K562 (cell line): ENCODE measurements at regions not wholly inside any gene's neighbourhood (a gene's known extent, or its start where the extent isn't known, plus 50 kb on each side); places are given as distances from the start of the nearest gene placed in this dataset.

ENCODE experiments used
- ATAC-seq: fragments of 200-7000 bp; cut with Tn5 transposase; 3 replicates; pipeline ENCODE4 v1.9.1; 2020; ENCODE audit warnings: moderate library complexity
- BruUV-seq: library from RNA; stranded (reverse); fragments of 400-500 nt; replicated peaks from 2 replicates; lab custom pipeline; 2021; lab: Mats Ljungman, UMichigan
- CTCF ChIA-PET: fragments of 300-600 bp; formaldehyde crosslinking; extraction: SDS; loops from one replicate; lab custom pipeline; 2021; ENCODE audit warnings: low intra/inter-chr PET ratio; lab: Yijun Ruan, JAX
- POLR2A ChIA-PET: fragments of 300-600, 350-650 bp; sonication (Branson Sonifier 250); formaldehyde crosslinking; extraction: SDS; loops from one replicate; lab custom pipeline; 2021; ENCODE audit warnings: antibody characterized with exemption, inconsistent platforms; lab: Yijun Ruan, JAX
- DNase-seq, 4 experiments: peaks; one replicate each; pipeline versions ENCODE4 v3.0.0 to v3.0.0-alpha.2; 2011 to 2018; ENCODE audit warnings: low spot score in 3 of 4, mixed read lengths in 3 of 4; ENCODE audit errors: extremely low read depth in 1 of 4
- FAIRE-seq: peaks from 2 replicates; lab custom pipeline; 2011; peaks lifted over from hg19 to GRCh38; lab: Jason Lieb, UNC
- H2AFZ ChIP-seq: 2 replicates; pipeline ENCODE4 v1.6.0; 2011; ENCODE audit warnings: low read depth, low read length, control low read depth, inconsistent platforms
- H3K27ac ChIP-seq: fragments of 200-600 bp; 3 replicates; pipeline ENCODE4 v1.8.0; 2011; ENCODE audit warnings: low read depth, mild to moderate bottlenecking, control low read depth, inconsistent platforms, low read length, moderate library complexity, mixed read lengths; ENCODE audit errors: extremely low read depth
- H3K27me3 ChIP-seq, 2 experiments: fragments of 300-600 bp in 1 of 2; 2 replicates in 1 of 2; 3 replicates in 1 of 2; pipeline versions ENCODE4 v1.6.0 to v1.8.0; 2011; ENCODE audit warnings: inconsistent platforms in 2 of 2, low read length in 2 of 2, mild to moderate bottlenecking in 1 of 2, mixed read lengths in 1 of 2, moderate library complexity in 1 of 2; ENCODE audit not compliant: control insufficient read depth in 2 of 2, insufficient read depth in 2 of 2
- H3K36me3 ChIP-seq: fragments of 300-600 bp; 3 replicates; pipeline ENCODE4 v1.8.0; 2011; ENCODE audit warnings: mild to moderate bottlenecking, low read length, inconsistent platforms; ENCODE audit not compliant: control insufficient read depth, insufficient read depth
- H3K4me1 ChIP-seq, 2 experiments: fragments of 200-600 bp in 1 of 2; replicated peaks in 1 of 2; 2 replicates in 1 of 2; 3 replicates in 1 of 2; pipeline versions ENCODE4 v1.5.1 to v1.8.0; 2011; ENCODE audit warnings: inconsistent platforms in 2 of 2, low read length in 2 of 2, mild to moderate bottlenecking in 1 of 2, mixed read lengths in 1 of 2, moderate library complexity in 1 of 2; ENCODE audit not compliant: control insufficient read depth in 2 of 2, insufficient read depth in 2 of 2
- H3K4me2 ChIP-seq: 2 replicates; pipeline ENCODE4 v1.6.1; 2011; ENCODE audit warnings: low read length, control low read depth, inconsistent platforms, mixed read lengths; ENCODE audit not compliant: insufficient read depth
- H3K4me3 ChIP-seq: fragments of 200-600 bp; sonication (generic), shearing (Covaris generic); 2 replicates; pipeline ENCODE4 v1.5.1; 2016; ENCODE audit warnings: control low read depth, inconsistent platforms
- H3K79me2 ChIP-seq: fragments of 200-600 bp; 3 replicates; pipeline ENCODE4 v1.8.0; 2011; ENCODE audit warnings: low read length, inconsistent platforms; ENCODE audit not compliant: control insufficient read depth, insufficient read depth
- H3K9ac ChIP-seq, 2 experiments: 2 replicates each; pipeline versions ENCODE4 v1.6.0 to v1.6.1; 2011; ENCODE audit warnings: low read depth in 2 of 2, low read length in 2 of 2, control low read depth in 1 of 2, inconsistent platforms in 1 of 2, mild to moderate bottlenecking in 1 of 2, mixed read lengths in 1 of 2; ENCODE audit not compliant: insufficient read depth in 1 of 2
- H3K9me1 ChIP-seq: one replicate; pipeline ENCODE4 v1.6.0; 2011; ENCODE audit warnings: inconsistent platforms, mild to moderate bottlenecking, low read length, moderate library complexity; ENCODE audit not compliant: control insufficient read depth, insufficient read depth
- H3K9me3 ChIP-seq: replicated peaks from 2 replicates; pipeline ENCODE4 v1.5.1; 2011; ENCODE audit warnings: low read depth, low read length, inconsistent platforms; ENCODE audit not compliant: control insufficient read depth, insufficient read depth
- H4K20me1 ChIP-seq: replicated peaks from 2 replicates; pipeline ENCODE4 v1.6.1; 2011; ENCODE audit warnings: low read length, inconsistent platforms, mixed read lengths; ENCODE audit not compliant: control insufficient read depth, insufficient read depth
- CBX2 ChIP-seq: fragments of 200-600 bp; sonication (generic); IDR thresholded peaks from one replicate; pipeline ENCODE4 v1.6.1; 2012; ENCODE audit warnings: mild to moderate bottlenecking, low read length, inconsistent platforms; ENCODE audit not compliant: insufficient read depth, poor library complexity, severe bottlenecking
- CBX8 ChIP-seq: fragments of 200-600 bp; sonication (generic); IDR thresholded peaks from 2 replicates; pipeline ENCODE4 v1.6.1; 2012; ENCODE audit warnings: borderline replicate concordance, mixed run types, low read depth, mild to moderate bottlenecking, moderate library complexity, mixed read lengths, low read length, control low read depth, inconsistent platforms; ENCODE audit not compliant: poor library complexity, severe bottlenecking; ENCODE audit errors: extremely low read depth
- DIDO1 ChIP-seq: fragments of 450-650 bp; IDR thresholded peaks from 2 replicates; pipeline ENCODE4 v1.6.1; 2016; ENCODE audit warnings: low read depth, missing biosample characterization, missing genetic modification characterization
- HDAC3 ChIP-seq: fragments of 450-650 bp; IDR thresholded peaks from 2 replicates; pipeline ENCODE4 v1.6.1; 2018; ENCODE audit warnings: borderline replicate concordance, mild to moderate bottlenecking, moderate library complexity; ENCODE audit not compliant: partially characterized antibody
- HDGF ChIP-seq: fragments of 450-650 bp; IDR thresholded peaks from 2 replicates; pipeline ENCODE4 v1.6.1; 2016
- PHB ChIP-seq: fragments of 250-450 bp; sonication (Bioruptor Pico); IDR thresholded peaks from 2 replicates; pipeline ENCODE4 v1.5.0; 2021
- PTRF ChIP-seq: fragments of 450-650 bp; IDR thresholded peaks from 2 replicates; pipeline ENCODE4 v1.6.1; 2016; ENCODE audit warnings: mild to moderate bottlenecking, missing genetic modification characterization, missing compliant biosample characterization
- RBM25 ChIP-seq: fragments of 200-400 bp; formaldehyde crosslinking; IDR thresholded peaks from 2 replicates; pipeline ENCODE4 v1.6.1; 2018; ENCODE audit warnings: low read length, low read depth, moderate library complexity; ENCODE audit not compliant: severe bottlenecking
- THRAP3 ChIP-seq: fragments of 450-650 bp; IDR thresholded peaks from 2 replicates; pipeline ENCODE4 v1.6.1; 2016; ENCODE audit warnings: mild to moderate bottlenecking, inconsistent platforms, borderline replicate concordance
- ZNF41 ChIP-seq: fragments of 250-450 bp; sonication (Bioruptor Pico); conservative IDR thresholded peaks from 2 replicates; pipeline ENCODE4 v1.4.0; 2020; ENCODE audit warnings: mild to moderate bottlenecking
- ZNF76 ChIP-seq: fragments of 250-450 bp; sonication (Bioruptor Pico); IDR thresholded peaks from 2 replicates; pipeline ENCODE4 v1.4.0; 2020; ENCODE audit warnings: mild to moderate bottlenecking, moderate library complexity, borderline replicate concordance
- WGBS: fragments of 100-300 bp; shearing (Covaris generic); methylation state at CpG from one replicate; pipeline ENCODE4 v1.1.6; 2016; ENCODE audit warnings: low coverage, mixed read lengths; ENCODE audit not compliant: insufficient coverage; ENCODE audit errors: missing lambda C conversion rate; 5-methylcytosine and 5-hydroxymethylcytosine counted together
- in situ Hi-C: fragments of 300-500 bp; cut with MboI; formaldehyde crosslinking; loops from 4 replicates; pipeline ENCODE4 v1.15.0; 2018; ENCODE audit warnings: inconsistent platforms, mixed read lengths
- intact Hi-C: fragments of 100-400 bp; cut with micrococcal nuclease; formaldehyde crosslinking; loops from 2 replicates; pipeline ENCODE4 v1.14.2; 2022
- TF ChIP-seq, protein P1 (sequence below): fragments of 450-650 bp; conservative IDR thresholded peaks from 2 replicates; pipeline ENCODE4 v1.6.1; 2016; ENCODE audit warnings: missing genetic modification characterization, low read depth, mild to moderate bottlenecking, missing compliant biosample characterization, moderate library complexity

DNA sequence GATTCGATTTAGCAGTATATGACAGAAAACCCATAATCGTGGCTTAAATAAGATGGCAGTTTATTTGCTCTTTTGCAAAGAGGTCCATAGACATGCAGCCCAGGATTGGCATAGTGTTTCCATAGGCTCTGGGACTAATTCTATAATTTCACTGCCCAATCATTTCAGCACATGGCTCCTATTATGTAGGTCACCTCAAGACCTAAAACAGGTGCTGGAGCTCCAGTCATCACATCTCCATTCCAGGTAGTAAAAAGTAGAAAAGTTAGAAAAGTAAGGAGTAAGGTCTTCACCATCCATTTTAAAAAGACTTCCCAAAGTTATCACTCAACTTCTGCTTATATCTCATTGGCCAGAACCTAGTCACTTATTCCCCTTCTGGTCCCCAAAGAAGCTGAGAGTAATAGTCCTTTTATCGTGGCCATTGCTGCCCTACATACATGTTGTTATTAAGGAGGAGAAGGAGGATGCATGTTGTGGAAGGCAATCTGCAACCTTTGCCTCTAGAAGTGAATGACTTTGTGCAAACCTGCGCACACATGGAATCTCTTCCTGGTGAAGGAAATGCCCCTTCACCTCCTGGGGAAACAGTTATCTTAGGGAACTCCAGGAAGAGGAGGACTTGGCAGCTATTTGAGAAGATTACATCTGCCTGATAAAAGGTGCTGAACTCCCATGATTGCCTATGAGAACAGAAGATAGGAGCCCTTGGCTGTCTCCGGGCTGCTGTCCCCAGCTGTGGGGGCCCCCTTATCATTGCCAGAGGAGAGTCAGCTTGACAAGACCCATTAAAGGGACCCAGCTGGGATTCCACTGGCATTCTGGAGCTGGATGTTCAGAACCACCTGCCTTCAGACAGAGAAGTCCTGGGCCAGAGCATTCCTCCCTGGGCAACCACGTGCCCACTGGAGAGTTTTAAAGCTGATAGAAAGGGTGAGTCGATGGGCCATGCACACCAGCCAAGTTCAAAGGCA lies 330.6 kb upstream of the ZMIZ1 start:
- no peaks in the 10 kb centered on the region for H3K4me1 ChIP-seq
- H3K9me3 ChIP-seq = no peaks in the 10 kb centered on the region
- H3K4me3 ChIP-seq = no peak overlapping the region
- ATAC-seq = no peak
- H3K79me2 ChIP-seq = no peaks in the 10 kb centered on the region
- ChIA-PET POLR2A (no interaction called here), CTCF (no interaction called here)
- H3K9ac ChIP-seq = no peak overlapping the region
- no peak for DNase-seq
- FAIRE-seq = no peak
- H3K9me1 ChIP-seq = no peaks in the 10 kb centered on the region
- in situ Hi-C loops = no loop called here
- BruUV-seq = no TSS peak
- H2AFZ ChIP-seq = no peak overlapping the region
- 0% methylated on average over 7 of the region's 7 CpGs for WGBS
- TF ChIP-seq RBM25 (peak; percentile 90), ZNF41 (no peak)
- H4K20me1 ChIP-seq = peaks cover 5% of the 10 kb centered on the region; the same call in 1 of the 2 replicates
- intact Hi-C loops = no loop called here
- H3K27ac ChIP-seq = no peak overlapping the region
- no peak overlapping the region for H3K4me2 ChIP-seq
- H3K36me3 ChIP-seq = no peaks in the 10 kb centered on the region
- peaks cover 2 to 9% of the 10 kb centered on the region in 2 experiments; a peak in 3 of 5 replicates for H3K27me3 ChIP-seq

DNA sequence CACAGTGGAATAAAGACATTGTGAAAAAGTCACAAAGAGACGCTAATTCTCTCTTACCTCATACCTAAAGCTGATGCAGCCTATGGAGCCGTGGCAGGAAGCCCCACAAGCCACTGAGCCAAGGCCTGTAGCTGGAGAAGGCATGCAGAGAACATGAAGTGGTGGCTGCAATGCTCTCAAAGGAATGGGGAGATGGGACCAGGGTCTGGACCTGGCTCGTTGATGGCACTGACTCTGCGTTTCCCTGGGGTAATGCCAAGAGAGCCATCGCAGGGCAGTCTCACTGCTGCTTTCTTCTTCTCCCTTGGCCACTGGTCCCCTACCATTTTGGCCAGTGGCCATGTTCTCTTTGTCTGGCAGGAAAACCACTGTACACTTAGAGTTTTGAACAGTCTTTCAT lies 329.9 kb upstream of the ZMIZ1 start:
- WGBS = 0% methylated on average over 5 of the region's 5 CpGs
- peaks cover 4 to 13% of the 10 kb centered on the region in 2 experiments; a peak in 3 of 5 replicates for H3K27me3 ChIP-seq
- no peak for FAIRE-seq
- TF ChIP-seq, protein P1, sequence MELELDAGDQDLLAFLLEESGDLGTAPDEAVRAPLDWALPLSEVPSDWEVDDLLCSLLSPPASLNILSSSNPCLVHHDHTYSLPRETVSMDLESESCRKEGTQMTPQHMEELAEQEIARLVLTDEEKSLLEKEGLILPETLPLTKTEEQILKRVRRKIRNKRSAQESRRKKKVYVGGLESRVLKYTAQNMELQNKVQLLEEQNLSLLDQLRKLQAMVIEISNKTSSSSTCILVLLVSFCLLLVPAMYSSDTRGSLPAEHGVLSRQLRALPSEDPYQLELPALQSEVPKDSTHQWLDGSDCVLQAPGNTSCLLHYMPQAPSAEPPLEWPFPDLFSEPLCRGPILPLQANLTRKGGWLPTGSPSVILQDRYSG (tag) = no peak
- TF ChIP-seq PTRF (tag) (no peak), HDAC3 (no peak), CBX8 (no peak), ZNF76 (CRISPR knock-in tag) (no peak), DIDO1 (tag) (no peak), THRAP3 (no peak), CBX2 (no peak), HDGF (no peak), PHB (CRISPR knock-in tag) (no peak)

More for the DNA sequence above, 329.9 kb upstream of the ZMIZ1 start:
- Histone ChIP-seq H3K9ac (no peak overlapping the region), H2AFZ (no peak overlapping the region), H3K79me2 (no peaks in the 10 kb centered on the region), H3K4me3 (no peak overlapping the region), H3K27ac (no peak overlapping the region), H3K4me1 (no peaks in the 10 kb centered on the region), H4K20me1 (peaks cover 6% of the 10 kb centered on the region; the same call in 1 of the 2 replicates), H3K36me3 (no peaks in the 10 kb centered on the region), H3K4me2 (no peak overlapping the region), H3K9me1 (no peaks in the 10 kb centered on the region), H3K9me3 (no peaks in the 10 kb centered on the region)
- ChIA-PET CTCF (no interaction called here), POLR2A (no interaction called here)
- ATAC-seq (no peak), DNase-seq (no peak)
- intact Hi-C loops = no loop called here
- BruUV-seq = no TSS peak
- in situ Hi-C loops = no loop called here
